Dermis blood vessel endothelial cell (primary cell): ENCODE measurements at regions not wholly inside any gene's neighbourhood (a gene's known extent, or its start where the extent isn't known, plus 50 kb on each side); places are given as distances from the start of the nearest gene placed in this dataset.

Experiments used
- DNase-seq: peaks from one replicate; pipeline ENCODE4 v3.0.0; 2010

DNA sequence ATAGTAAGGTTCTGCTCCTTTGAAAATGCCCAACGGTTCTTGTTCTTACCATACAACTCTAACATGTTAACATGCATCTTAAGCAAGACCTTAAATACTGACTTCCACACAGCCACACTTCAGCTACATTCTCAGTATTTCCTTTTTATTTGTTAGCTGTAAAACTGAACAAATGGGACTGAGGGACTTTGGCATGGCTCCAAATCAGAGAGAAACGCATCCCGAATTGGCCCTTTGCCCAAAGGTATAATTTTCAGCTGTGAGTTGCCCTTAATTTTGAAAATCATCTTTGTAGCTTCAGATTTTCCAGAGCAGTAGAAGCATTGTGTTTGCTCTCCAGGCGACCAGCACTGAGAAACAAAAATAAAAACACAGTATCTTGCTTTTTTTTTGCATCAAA, 56.4 kb downstream of the NEUROD6 start:
- DNase-seq: no peak

DNA sequence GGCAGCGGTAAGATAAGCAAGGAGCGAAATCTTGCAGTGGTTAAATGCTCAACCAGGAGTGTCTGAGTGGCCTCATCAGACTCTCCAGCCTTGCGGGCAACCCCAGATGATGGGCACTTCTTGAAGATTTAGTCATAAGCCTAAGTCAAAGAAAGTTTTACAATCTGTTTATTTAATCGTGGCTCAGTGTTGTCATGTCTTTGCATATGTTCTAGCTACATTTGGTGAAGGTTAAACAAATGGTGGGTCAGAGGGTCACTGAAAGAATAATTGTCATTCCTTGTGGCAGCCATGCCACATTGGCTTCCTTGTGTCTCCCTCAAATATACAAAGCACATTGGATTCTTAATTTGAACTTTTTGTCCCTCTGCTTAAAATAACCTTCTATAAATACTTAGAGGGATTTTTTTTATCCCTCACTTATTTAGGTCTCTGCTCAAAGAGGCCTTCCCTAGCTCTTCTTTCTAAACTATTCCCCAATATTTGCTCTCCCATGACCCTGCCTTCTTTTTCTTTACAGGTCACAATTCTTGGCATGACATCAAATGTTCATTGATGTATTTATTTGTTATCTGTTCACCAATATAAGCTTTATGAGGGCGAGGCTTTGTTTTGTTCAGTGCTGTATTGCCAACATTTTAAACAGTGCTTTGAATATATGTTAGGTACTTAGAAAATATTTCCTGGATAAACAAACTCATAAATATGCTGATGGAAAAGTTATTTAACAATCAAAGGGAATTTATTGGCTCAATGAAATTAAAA, 68.7 kb downstream of the NEUROD6 start:
- DNase-seq: no peak

DNA sequence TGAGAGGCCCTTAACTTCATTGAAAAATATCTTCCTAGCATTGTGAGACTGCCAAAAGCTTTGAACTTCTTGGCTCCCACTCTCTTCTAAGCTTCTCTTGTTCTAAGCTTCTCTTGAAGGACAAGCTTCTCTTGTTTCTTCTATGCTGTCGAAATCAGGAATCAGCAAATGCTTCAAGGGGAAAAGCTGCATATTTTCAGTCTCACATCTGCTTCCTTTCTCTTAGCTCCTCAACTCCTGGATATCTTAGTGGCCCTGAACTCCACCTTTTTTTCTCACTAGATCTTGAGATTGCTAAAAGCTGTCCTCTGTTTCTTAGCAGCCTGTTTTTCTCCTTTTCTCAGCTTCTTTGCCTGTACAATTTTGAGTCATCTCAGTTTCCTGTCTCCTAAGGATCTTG, 73.0 kb downstream of the NEUROD6 start:
- no peak for DNase-seq

DNA sequence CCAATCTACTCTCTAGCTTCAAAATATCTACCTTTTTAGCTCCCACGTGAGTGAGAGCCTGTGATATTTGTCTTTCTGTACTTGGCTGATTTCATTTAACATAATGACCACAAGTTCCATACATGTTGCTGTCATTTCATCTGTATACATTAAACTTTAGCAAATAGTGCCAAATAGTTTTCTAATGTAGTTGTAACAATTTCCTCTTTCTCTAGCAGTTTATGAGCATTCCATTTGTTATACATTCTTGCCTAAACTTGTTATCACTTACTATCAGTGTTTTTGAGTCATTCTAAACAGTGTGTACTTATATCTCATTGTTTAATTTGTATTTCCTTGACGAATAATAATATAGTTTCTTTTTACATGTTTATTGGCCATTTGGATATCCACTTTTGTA, 77.2 kb downstream of the NEUROD6 start:
- no peak for DNase-seq

DNA sequence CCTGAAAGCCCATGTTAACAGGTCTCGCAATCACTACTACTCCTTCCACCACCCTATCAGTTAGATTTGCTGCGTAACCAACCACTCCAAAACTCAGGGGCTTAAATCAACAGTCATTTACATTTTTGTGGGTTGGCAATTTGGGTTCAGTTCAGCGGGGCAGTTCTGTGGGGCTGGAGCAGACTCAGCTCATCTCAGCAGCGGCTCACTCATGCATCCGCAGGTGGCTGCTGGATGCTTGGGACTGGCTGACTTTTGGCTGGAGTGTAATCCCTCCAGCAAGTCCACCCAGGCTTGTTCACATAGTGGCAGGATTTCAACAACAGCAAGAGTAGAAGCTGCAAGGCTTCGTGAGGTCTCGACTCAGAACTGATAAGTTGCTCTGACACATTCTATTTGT, 79.2 kb downstream of the NEUROD6 start:
- DNase-seq: no peak

DNA sequence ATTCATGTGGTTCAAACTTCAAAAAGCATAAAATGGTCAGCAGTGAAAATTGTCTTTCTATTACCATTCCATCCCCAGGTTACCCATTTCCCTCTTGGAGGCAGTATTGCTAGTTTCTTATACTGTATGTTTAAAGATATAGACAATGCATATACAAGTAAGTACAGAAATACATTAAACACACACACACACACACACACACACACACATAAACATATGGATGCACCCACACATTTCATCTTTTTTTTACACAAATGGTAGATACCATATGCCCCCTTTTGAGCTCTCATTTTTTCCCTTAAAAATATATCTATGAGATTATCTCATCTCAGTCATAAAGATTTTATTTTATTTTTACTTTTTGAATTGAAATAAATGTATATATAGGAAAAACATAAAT, 79.7 kb downstream of the NEUROD6 start:
- DNase-seq: no peak

DNA sequence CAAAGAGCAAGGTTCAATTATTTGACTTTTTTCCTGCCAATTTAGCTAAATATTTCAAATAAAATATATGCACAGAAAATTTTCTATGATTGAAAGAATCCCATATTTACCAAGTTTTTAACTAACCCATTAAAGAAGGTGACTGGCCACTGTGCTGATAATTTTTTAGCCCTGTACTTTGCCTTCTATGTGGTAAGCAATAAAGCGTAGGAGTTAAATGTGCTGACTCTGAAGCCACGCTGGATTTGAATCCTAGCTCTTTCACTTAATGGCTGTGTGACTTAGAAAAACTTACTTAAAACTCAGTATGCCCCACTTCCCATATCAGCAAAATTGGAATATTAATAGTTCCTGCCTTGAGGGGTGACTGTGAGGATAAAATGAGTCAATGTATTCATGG, 82.1 kb downstream of the NEUROD6 start:
- DNase-seq: no peak

DNA sequence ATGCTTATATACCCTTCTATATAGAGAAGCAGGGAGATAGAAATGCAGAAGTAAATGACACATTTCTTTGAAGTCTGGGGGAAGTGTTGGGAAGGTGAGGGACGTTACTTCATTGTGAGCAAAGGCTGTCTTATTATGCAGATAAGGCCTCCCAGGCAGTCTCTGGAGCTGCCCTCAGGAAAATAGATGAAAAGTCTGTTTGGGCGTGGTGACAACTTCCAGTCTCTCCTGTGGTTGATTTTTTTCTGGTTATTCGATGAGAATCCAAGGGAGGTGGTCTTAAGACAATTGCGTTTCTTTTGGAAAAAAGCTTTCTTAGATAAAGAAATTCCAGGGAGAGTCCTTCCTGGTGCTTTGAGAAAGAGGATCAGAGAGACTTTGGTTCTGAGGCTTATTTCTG, 84.0 kb downstream of the NEUROD6 start:
- DNase-seq: no peak

DNA sequence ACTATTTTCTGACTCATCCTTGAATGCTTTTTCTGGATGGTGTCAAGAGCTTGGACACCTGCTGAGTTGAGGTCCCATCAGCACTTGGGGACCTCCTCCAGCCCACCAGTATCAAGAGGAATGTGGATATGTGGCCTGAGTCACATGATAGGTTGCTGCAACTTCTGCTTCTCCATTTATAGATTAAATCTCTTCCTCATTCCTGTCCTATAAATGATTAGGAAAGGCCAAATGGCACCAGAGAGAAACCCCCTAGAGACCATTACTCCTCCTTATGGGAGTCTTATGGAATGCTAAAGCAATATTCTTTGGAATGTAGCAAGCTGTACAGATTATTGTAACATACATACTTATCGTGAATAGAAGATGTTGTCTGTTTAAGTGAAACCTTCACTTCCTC, 85.6 kb downstream of the NEUROD6 start:
- no peak for DNase-seq

DNA sequence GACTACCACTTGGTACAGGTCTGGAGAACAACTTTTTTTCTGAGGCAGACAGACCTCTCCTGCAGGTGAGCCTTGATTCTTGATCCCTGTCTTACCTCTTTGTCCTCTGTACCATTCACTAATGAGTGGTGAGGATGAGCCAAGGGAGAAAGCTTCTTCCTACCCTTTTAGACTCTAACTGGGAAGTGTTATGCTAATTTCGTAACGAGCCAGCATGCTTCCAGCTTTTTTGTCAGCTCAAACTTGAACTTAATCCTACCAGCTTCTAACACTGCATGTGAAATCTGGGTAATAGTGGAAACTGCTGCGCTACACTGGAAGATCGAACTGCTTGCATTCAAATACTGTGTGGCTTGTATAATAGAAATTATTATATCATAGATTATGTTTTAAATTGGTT, 87.0 kb downstream of the NEUROD6 start:
- no peak for DNase-seq

DNA sequence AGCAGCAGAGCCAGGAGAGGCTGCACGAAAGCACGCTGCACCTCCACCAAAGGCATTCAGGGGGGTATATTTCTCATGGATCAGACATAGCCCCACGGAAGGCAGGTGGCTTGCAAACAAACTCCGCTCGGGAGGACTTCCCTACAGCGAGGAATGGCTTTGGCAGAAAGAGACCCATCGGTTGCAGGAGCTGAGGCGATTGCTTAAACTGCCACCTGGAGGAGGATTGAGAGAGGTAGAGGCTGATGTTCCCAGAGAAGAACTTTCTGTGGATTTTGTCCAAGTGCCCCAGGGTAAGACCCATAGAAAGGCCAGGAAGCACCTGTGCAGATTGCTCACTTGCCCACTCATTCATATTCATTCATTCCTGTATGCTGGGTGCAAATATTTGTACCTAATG, 89.1 kb downstream of the NEUROD6 start:
- no peak for DNase-seq

DNA sequence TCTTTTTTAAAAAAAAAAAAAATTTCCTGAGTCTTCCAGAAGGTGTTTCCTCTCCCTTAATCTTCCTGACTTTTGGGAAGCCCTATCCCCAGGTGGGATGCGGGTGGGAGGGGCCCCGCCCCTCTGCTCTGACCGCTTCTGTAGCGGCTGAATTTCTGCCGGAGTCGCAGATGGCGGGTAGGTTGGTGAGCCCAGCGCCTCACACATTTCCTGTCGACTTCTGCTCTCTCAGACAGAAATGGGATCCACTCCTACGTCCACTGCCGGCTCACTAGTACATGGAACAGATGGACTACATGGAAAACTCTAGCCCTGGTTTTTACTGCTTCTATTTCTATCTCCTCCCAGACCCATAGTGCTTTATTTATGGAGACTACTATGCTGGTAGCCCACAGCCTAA, 90.9 kb downstream of the NEUROD6 start:
- no peak for DNase-seq

DNA sequence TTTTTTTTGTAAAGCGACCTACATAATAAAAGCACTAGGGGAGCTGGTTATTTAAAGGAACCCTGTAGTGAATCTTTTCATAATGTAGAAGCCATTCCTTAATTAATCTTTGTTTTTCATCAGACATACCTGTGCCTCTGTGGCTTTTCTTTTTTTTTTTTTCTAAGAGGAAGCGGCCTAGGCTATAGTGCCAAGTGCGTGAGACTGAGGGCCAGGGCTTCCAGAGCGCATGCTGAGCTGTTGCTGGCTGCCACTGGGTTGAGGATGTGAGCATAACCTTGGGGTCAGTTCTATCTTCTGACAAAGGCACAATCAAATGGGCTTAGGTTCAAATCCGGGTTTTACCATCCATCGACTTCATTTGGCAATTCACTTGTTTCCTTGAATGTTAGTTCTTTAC, 103.7 kb downstream of the NEUROD6 start:
- DNase-seq: no peak

DNA sequence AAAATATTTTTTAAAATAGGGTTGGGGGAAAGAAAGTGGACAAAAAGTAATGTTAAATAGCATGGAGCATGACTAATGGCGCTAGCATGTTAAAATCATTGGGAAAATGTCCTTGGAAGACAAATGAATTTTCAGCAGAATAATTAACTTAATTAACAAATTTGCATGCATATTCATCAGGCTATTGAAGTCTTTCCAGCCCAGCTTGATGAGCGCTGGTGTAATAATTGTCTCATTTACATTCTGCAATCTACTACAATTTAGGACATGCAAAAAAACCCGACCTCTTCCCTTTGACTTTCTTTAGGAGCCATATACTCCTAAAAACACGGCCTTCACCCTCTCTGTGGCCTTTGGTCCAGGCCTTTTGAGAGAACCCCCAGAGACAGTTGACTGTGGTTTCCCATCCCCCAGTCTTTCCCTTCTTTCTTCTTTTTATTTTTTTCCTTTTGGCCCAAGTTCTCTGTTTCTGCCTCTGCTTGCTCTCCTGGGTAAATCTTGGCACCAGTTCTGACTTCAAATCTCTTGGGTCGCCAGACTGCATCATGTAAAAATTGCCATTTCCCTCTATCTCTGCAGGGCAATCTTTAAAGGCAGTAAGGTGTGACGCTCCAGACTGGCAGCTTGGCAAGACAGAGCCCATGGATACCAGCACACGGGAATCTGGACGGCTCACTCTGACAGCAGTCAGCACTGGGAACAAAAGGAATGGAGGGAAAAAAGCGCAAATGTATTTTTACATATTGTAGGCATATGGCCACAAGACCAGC, 105.5 kb downstream of the NEUROD6 start:
- no peak for DNase-seq

DNA sequence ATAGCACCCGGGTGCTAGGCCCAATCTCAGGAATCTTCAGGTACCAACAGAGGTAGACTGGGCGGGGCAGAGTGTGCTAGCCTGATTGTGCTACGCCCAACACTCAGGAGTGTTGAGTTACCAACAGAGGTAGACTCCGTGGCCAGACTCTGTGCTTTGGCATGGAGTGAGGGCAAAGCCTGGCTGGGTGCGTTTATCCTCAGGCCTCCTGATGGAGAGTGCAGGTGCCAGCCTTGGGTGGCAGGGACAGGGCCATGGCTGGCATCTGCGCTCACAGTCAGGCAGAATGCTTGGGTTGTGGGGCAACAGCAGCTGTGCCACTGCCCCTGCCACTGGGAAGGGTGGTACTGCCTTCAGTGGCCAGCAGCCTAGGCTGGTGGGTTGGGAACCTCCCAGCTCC, 111.6 kb downstream of the NEUROD6 start:
- no peak for DNase-seq

DNA sequence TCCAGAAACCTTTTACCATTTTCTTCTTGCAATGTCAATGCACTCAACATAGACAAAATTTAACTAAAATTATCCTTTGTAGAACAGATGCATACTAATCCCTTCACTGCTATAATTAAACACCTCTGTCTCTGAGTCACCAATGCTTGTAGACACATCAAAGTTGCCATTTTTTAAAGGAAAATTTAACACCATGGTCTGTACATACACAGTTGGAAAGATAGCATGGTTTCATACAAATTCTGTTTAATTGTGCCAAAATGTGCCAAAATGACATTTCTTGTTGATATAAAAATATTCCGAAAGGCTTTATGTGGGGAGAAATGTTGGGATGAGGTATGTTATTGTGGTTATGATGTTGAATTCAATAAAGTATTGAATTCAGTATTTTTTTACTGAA, 125.8 kb downstream of the NEUROD6 start:
- DNase-seq: no peak

DNA sequence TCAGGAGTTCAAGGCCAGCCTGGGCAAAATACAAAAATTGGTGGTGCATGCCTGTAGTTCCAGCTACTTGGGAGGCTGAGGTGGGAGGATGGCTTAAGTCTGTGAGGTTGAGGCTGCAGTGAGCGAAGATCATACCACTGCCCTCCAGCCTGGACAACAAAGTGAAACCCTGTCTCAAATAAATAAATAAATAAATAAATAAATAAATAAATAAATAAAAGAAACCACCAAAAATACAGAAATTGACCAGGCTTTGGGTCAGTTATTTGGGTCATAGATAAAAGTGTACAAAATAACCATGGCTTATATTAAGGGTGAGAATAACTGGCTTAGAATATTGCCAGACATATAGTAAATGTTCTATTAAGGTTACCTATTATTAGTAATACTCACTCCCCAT, 129.2 kb downstream of the NEUROD6 start:
- no peak for DNase-seq

DNA sequence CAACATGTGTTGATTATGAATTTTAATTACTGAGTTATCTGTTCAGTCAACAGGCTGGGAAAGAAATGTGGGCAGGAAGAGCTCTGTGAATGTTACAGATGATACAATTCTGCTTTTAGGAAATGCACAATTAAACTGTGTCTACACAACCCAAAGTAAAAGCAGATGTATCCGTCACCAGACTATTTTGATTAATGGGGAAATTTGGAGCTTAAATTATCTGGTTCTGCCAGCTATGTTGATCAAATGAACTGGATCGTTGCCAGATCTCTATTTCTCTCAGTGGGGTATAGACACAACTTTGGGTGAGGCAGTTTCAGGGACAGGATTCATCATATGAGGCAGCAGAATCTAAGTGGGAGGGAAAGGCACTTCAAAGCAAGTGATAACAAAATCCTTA, 136.5 kb downstream of the NEUROD6 start:
- no peak for DNase-seq

DNA sequence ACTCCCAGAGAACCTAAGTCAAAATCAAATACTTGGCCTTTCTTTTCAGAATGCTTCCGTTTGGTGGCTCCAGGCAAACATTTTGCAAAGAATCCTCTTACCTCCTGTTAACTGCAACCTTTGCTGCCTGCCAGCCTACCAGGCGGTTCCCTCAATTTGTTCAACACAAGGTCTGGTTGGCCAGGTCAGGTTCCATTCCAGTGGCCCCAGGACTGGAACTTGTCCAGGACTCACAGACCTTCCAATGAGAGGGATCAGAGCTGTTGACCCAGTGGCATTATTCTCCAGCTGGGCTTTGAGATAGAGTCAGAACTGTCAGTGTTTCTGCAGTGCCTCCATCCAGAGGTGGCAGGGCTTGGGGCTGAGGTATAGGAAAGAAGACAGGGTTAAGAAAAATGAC, 137.0 kb downstream of the NEUROD6 start:
- no peak for DNase-seq

DNA sequence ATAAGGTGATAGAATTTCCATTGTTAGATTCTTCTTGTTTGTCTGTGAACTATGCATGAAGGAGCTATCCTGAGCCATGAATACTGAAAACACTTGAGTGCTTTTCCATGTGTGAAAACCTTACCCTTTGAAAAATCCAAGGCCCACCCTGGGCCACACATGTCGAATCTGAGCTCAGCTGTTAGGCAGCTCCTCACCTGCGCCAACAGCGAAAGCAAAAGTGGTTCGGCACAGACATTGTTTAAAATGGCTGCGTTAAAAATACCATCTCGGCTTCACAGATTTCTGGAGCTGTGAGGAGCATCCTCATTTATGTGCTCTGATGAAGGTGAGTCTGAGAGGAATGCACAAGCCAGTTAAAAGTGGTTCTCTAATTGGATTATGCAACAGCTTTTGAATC, 137.7 kb downstream of the NEUROD6 start:
- DNase-seq: no peak

DNA sequence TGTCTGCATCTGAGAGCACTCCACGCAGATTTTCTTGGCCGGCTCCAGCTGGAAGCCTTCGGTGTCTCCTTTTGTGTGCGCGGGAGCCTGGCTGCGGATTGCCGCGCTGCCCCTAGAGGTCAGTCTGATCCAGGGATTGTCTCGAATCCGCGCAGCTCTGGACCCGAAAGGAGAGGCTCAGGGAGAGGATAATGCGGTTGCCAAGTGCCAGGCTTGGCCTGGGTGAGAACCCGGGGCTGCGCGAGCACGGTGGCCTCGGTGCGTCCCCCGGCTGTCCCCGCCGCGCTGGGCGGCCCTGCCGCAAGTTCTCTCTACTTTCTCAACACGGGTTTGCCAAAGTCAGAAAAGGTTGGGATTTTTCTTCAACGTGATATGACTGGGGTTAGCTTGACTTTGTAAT, 140.9 kb downstream of the ADCYAP1R1 start:
- peak; percentile 58 for DNase-seq

DNA sequence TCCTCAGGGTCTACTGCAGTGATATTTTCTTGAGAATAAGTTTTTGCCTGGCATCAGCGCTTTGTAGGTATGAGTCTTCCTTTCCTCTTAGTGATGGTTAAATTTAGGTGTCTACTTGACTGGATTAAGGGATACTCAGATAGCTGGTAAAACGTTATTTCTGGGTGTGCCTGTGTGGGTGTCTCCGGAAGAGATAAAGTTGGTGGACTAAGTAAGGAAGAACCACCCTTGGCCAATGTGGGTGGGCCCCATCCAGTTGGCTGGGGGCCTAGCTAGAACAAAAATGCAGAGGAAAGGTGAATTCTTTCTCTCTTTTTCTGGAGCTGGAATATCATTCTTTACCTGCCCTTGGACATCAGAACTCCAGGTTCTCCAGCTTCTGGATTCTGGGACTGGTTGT, 138.8 kb downstream of the ADCYAP1R1 start:
- no peak for DNase-seq

DNA sequence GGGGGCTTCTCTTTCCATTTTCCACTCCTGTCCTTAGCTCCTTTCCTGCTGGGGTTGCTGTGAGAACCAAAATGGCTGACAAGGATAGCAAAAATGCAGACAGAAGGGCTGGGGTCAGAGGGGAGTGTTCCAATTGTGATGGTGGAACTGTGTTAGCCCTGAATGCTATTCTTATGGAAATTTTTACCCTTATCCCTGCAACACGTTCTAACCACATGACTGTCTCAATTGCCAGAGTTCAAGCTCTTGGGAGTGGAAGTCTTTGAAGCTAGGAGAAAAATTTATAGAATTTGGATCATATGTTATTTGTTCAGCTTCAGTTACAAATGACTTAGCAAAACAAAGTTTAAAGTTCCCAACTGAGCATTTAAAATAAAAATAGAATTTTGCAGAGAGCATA, 134.1 kb downstream of the ADCYAP1R1 start:
- no peak for DNase-seq

DNA sequence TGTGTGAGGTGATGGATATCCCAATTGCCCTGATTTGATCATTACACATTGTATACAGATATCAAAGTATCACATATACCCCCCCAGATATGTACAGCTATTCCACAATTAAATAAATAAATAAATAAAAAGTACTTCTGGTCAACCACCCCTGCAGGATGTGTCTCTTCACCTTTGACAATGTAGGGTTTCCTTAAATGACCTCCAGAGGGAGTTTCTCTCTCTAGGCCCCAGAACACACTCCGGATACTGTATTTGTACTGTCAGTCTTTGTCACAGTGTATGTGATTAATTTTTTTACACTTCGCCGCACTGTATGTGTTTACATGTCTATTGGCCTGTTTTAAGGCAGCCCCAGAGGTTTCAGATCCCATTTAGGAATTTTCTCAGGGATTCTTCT, 123.6 kb downstream of the ADCYAP1R1 start:
- DNase-seq: no peak

DNA sequence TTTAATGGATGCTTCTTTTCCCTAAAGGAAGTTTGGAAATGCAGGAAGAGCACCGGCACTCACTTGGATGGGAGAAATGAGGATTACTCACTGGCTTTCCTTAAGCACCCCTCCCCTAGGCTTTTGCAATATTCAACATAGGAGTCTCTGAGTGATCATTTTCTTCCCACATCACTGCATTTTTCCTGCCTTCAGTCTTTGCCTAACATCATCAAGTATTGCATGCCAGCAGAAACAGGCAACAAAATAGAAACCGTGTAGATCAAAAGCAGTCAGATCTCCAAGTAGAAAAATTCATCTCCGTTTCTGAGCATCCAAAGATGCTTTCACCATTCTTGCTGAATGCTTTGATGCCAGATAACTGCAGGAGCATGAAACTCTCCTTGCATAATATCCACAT, 119.9 kb downstream of the ADCYAP1R1 start:
- DNase-seq: no peak
